ENCODE measurements at regions not wholly inside any gene's neighbourhood (a gene's known extent, or its start where the extent isn't known, plus 50 kb on each side); places are given as distances from the start of the nearest gene placed in this dataset.
"Not testable (repeated sequence)": the region's sequence is repeated elsewhere in the genome, so short reads cannot be mapped to it uniquely, and the experiment has no call there.

GRCh38 chr16:17780181-17780580, 309.4 kb upstream of the XYLT1 start:
- no peak for DNase-seq

DNA sequence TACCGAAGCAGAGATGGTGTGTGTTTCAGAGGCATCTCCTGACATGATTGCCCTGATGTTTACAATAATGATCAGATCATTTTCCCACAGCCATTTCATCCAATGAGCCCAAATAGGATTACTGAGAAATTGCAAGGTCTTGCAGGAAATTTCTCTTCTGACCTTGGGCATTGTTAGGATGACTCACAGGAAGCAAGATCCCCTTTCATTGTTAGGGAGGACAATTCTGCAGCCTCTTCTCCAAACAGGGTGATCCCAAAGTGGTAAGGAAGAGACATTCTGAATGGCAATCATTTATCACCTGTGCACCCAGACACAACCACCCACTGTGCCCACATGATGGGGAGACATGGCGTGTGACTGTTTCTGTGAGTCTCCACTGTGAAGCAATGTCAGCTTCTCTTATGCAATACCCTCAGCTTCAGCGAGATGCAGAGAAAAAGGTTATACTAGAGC, 306.7 kb upstream of the XYLT1 start:
- no peak for DNase-seq

GRCh38 chr16:17776888-17777287, 306.1 kb upstream of the XYLT1 start:
- DNase-seq, result no peak

DNA sequence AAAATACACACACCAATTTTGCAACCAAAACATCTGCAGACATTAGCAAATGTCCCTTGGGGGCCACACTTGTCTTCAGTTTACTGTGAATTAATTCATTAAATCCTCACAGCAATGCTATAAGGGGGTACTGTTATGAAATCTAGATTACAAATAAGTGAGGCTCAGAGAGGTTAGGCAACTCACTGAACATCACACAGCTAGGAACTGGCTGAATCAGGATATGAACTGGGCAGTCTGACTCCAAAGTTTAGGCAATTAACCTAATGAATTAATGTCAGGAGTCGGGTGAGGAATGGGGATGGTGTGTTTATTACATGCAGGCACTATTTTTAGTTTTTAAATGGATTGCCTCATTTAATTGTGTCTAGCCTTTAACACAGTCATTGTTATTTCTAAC, 305.7 kb upstream of the XYLT1 start:
- no peak for DNase-seq

- DNase-seq, result no peak
Observed at GRCh38 chr16:17775061-17775460, 304.3 kb upstream of the XYLT1 start.

GRCh38 chr16:17773698-17774101, 302.9 kb upstream of the XYLT1 start:
- DNase-seq, result no peak

DNA sequence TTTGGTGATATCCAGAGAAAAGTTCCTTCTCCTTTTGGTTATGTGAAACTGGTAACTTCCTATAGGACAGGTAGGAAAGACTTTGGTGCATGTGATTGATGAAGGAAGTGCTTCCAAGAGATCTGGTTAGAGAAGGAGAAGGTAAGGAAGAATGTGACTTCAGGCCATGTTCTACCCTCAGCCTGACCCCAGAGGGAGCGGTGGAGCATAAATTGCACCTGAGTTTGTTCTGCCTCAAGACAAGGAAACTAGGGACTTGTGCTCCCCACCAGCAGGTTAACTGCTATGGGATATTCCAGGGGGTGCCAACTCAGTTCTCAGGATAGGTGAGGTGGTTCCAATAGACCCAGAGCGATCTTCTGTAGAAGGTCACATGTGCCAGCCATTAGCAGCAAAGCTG, 299.3 kb upstream of the XYLT1 start:
- DNase-seq, result no peak

- no peak for DNase-seq
Observed at GRCh38 chr16:17769065-17769464, 298.3 kb upstream of the XYLT1 start.

DNA sequence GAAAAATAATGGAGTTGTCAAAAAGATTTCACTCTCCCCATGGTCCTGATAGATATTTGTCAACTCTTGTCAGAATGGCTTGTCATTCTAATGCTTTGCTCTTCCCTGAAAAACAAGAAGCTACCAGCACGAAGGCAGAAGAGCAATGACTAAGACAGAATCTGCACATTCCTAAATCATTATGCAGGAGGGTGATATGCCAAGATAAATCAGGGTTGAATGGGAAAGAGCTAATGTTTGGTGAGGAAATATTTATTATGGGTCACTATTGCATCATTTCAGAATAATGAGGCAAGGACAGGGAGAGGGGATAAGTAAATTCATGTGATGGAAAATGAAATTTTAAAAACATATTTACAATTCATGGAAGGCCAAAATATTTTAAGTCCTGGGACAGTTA, 297.5 kb upstream of the XYLT1 start:
- no peak for DNase-seq

GRCh38 chr16:17766012-17766411, 295.3 kb upstream of the XYLT1 start:
- DNase-seq, result no peak

- no peak for DNase-seq
Observed at GRCh38 chr16:17759451-17760390, 289.0 kb upstream of the XYLT1 start.

GRCh38 chr16:17757808-17758207, 287.0 kb upstream of the XYLT1 start:
- no peak for DNase-seq

GRCh38 chr16:17755158-17755557, 284.4 kb upstream of the XYLT1 start:
- no peak for DNase-seq

- DNase-seq, result no peak
Observed at GRCh38 chr16:17753434-17753833, 282.7 kb upstream of the XYLT1 start.

GRCh38 chr16:17749706-17750105, 278.9 kb upstream of the XYLT1 start:
- DNase-seq, result no peak

GRCh38 chr16:17748044-17748719, 277.4 kb upstream of the XYLT1 start:
- no peak for DNase-seq

- DNase-seq, result no peak
Observed at GRCh38 chr16:17747081-17747756, 276.5 kb upstream of the XYLT1 start.

DNA sequence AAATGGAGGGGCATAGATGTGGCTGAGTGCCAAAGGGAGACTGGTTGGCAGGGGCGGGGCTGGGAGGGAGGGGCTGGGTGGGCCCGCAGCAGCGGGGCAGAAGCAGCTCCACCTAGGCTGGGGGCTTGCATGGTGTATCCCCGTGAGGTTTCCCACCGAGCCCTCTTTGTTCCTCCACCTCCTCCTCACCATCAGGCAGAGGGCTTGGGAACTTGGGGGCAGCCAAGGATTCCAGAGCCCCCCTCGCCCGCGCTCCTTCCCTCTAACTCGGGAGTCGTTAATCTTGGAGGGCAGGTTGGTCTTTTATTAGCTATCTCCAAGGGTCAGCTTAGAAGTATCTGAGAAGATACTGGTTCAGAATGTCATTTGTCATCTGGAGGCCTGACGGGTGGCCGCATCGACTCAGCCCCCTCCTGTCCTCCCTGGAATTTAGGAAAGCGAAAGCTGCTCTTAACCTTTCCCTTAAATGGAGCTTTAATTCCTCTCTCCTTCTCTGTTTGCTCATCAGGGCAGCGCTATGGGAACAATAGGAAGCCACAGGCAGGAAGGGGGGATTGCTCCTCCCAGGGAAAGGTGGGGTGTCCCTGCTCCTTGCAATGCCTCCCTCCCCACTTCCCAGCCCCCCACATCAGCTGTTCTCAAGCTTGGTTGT, 274.3 kb upstream of the XYLT1 start:
- DNase-seq, result no peak

DNA sequence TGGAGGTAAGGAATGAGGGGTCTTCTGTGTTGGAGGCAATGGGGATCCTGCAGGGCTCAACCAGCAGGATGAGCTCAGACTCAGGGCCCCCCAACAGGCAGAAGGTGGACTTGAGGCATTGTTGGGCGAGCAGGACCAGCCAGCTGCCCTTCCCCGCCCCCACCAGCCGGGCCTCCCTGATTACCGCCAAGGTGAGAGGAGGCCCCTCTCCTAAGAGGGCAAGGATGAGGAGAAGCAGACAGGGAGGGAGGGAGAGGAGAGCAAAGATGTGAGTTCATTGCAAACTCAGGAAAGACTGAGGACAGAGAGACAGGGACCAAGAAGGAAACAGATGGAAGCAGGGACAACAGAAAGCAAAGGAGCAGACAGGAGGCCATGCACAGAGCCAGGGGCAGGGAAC, 272.8 kb upstream of the XYLT1 start:
- DNase-seq, result no peak

GRCh38 chr16:17743158-17743557, 272.4 kb upstream of the XYLT1 start:
- DNase-seq, result no peak

DNA sequence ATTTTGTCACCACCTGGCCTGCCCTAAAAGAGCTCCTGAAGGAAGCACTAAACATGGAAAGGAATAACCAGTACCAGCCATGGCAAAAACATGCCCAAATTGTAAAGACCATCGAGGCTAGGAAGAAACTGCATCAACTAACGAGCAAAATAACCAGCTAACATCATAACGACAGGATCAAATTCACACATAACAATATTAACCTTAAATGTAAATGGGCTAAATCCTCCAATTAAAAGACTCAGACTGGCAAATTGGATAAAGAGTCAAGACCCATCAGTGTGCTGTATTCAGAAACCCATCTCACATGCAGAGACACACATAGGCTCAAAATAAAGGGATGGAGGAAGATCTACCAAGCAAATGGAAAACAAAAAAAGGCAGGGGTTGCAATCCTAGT, 264.3 kb upstream of the XYLT1 start:
- not testable (repeated sequence) for DNase-seq

DNA sequence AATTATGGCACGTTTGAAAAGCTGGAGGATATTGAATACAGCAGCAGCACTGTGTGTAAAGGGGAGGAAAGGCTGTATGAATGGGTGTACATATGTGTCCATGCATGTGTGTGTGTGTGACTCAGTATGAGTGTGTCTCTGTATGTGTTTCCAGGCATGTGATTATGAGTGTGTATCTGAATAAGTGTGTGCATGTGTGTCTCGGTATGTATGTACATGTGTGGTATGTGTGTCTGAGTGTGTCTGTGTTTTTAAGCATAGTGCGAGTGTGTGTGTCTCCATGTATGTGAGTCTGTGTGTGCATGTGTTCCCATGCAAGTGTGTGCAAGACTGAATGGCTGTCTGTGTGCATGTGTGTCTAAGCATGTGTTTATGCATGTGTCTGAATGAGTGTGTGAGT, 259.1 kb upstream of the XYLT1 start:
- no peak for DNase-seq

DNA sequence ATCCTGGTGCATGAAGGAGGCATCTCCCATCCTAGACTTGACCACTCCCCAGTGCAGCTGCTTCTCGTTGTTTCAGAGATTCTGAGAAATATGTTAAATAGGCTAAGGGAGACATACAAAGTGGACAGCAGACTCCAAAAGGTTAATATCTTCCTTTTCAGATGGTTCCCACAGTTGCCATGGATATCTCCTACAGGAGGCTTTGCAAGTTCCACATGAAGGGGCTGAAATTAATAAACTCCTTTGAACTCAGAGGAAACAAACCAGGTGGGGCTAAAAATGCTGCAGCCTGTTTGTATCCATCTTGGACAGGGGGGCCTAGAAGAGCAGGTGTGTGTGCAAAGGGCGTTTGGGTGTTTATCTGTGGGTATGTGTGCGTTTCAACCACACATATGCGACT, 257.4 kb upstream of the XYLT1 start:
- DNase-seq, result no peak
